Retinal pigment epithelial cell (primary cell): ENCODE measurements at regions not wholly inside any gene's neighbourhood (a gene's known extent, or its start where the extent isn't known, plus 50 kb on each side); places are given as distances from the start of the nearest gene placed in this dataset.
A peak's percentile ranks its signal among the peaks of the same experiment; 100 is the strongest.
"Not testable (repeated sequence)": the region's sequence is repeated elsewhere in the genome, so short reads cannot be mapped to it uniquely, and the experiment has no call there.

ENCODE experiments used
- DNase-seq: peaks from one replicate; pipeline ENCODE4 v3.0.0-alpha.2; 2010; ENCODE audit warnings: low read depth
- H3K4me3 ChIP-seq: 2 replicates; pipeline ENCODE4 v1.5.1; 2011; ENCODE audit warnings: mild to moderate bottlenecking, low read length, control low read depth, moderate library complexity
- TF ChIP-seq, protein P1 (sequence below): conservative IDR thresholded peaks from 2 replicates; pipeline ENCODE4 v1.5.1; 2011; ENCODE audit warnings: low read depth, low read length, control low read depth, inconsistent platforms

DNA sequence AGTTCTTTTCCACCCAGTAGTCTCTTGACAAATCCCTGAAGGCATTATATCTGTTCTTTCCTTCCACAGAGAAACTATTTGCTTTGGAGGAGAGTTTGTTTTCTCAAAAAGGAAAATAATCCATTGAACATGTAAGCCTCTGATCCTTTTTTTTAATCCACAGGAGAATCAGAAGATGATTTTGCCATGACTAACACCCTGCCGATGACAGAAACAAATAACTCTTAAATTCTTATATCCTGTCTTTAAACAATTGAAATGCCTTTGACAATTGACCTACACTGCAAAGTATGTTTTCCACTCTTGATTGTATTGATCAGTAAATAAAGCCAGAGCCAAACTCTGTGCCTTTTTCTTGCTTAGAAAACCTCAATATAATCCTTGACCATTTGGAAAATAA is 666.4 kb upstream of the CTNND2 start:
- TF ChIP-seq, protein P1, sequence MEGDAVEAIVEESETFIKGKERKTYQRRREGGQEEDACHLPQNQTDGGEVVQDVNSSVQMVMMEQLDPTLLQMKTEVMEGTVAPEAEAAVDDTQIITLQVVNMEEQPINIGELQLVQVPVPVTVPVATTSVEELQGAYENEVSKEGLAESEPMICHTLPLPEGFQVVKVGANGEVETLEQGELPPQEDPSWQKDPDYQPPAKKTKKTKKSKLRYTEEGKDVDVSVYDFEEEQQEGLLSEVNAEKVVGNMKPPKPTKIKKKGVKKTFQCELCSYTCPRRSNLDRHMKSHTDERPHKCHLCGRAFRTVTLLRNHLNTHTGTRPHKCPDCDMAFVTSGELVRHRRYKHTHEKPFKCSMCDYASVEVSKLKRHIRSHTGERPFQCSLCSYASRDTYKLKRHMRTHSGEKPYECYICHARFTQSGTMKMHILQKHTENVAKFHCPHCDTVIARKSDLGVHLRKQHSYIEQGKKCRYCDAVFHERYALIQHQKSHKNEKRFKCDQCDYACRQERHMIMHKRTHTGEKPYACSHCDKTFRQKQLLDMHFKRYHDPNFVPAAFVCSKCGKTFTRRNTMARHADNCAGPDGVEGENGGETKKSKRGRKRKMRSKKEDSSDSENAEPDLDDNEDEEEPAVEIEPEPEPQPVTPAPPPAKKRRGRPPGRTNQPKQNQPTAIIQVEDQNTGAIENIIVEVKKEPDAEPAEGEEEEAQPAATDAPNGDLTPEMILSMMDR = no peak
- DNase-seq = no peak
- H3K4me3 ChIP-seq = no peak overlapping the region

DNA sequence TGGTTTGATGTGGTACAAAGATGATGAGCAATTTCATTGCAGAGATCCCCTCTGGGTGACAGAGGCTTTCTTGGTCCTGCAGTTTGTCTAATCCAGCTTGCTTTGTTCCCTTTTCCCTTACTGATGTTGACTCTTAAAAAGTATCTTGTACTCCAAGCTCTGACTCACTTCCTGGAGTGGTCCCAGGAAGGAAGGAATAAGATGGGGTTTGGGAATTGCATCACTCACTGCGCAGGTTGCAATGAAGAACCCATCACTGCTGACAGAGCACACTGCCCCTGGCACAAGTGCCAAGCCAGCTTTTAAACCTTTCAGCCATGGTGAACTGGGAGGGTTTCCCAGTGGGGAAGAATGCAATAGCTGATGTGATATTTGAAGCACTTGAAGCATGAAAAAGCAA is 662.2 kb upstream of the CTNND2 start:
- H3K4me3 ChIP-seq = no peak overlapping the region
- TF ChIP-seq, protein P1 = no peak
- DNase-seq = no peak

DNA sequence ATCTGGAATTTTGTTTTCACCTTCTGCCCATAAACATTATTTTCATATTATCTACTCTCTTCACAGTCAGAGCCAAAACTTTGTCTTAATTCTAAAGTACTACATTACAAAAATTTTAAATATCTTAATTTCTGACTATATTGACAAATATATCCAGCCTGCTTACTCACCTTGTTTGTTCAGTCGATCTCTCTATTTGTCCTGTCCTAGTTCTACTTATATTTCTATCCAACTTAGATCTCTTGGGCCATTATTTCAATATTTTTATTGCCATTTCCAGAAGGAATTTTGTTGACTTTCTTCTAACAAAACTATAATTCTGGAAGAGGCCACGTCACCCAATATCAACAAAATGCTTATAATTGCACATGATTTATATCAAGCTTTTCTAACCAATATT is 652.8 kb upstream of the CTNND2 start:
- no peak overlapping the region for H3K4me3 ChIP-seq
- DNase-seq = no peak
- TF ChIP-seq, protein P1 = no peak

DNA sequence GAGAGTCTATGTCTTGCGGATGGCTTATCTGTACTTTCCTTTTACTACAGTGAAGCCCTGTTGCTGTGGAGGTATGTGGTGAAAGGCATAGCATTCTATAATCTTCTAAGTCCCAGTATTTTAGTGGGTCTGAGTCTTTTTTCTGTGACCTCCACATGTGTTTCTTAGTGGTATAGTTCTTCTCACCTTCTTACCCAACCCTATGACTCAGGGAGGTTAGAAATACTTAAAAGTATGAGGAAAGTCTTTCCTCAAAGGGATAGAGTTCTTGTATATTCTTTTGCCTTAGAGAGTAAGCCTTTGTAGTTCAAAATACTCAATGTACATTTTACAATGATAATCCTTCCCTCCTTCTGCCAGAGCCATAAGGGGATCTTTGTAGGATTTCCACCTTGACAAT is 621.9 kb upstream of the CTNND2 start:
- TF ChIP-seq, protein P1 = no peak
- no peak for DNase-seq
- no peak overlapping the region for H3K4me3 ChIP-seq

DNA sequence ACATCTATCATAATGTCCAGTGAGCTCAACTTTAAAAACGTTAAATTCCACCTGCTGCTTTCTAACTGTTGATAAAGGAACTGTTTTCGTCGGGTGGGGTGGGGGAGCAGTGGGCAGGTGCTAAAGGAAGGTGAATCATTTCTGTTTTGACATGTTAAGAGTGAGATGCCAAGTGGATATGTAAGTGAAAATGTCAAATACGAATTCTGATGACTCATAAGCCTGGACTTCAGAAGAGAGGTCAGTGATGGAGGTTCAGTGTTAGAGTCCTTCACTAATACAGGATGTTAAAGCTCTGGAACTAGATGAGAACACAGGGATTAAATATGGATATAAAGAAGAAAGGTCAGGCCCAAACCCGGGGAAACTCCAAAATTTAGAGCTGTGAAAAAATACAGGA is 617.9 kb upstream of the CTNND2 start:
- DNase-seq = peak; percentile 8
- TF ChIP-seq, protein P1 = no peak
- no peak overlapping the region for H3K4me3 ChIP-seq

DNA sequence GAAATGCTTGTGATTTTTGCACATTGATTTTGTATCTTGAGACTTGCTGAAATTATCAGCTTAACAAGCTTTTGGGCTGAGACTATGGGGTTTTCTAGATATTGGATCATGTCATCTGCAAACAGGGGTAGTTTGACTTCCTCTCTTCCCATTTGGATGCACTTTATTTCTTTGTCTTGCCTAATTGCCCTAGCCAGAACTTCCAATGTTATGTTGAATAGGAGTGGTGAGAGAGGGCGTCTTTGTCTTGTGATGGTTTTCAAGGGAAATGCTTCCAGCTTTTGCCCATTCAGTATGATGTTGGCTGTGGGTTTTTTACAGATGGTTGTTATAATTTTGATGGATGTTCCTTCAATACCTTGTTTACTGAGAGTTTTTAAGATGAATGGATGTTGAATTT is 600.7 kb upstream of the CTNND2 start:
- not testable (repeated sequence) for H3K4me3 ChIP-seq, DNase-seq

DNA sequence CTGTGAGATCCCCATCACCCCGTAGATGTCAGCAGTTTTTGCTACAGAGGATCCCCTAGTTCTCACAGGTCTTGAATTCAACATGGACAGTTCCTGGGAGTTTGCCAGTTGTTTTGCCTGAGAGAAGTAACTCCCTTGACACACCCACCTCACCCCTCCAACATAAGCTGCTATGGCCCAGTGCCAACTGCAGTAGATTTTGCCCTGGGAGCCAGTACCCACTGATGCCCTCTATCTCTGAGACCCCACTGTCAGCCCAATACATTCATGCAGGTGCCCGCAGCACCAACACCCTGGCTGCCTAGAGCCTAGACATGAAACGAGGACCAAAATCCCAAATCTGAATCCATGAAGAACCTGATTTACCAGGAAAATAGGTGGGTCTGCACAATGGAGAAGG is 583.9 kb upstream of the CTNND2 start:
- no peak for DNase-seq
- TF ChIP-seq, protein P1 = no peak
- no peak overlapping the region for H3K4me3 ChIP-seq

DNA sequence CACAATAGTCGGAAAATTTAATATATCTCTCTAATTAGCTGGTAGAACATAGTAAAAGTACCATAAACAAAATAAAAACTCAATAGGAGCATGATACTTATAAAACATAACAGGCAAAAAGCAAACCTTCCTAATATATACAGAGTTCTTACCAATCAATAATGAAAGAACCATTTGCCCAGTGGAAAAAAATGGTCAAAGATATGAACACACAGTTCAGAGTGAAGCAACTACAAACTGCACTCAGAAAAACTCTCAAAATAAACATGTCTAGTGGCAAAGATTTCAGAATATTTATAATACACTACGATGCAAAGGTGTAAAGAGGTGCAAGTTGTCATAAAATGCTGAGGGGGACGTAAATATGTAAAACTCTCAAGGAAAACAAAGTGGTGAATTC is 576.2 kb upstream of the CTNND2 start:
- TF ChIP-seq, protein P1 = no peak
- DNase-seq = no peak
- H3K4me3 ChIP-seq = no peak overlapping the region
